ENCODE measurements at regions not wholly inside any gene's neighbourhood (a gene's known extent, or its start where the extent isn't known, plus 50 kb on each side); places are given as distances from the start of the nearest gene placed in this dataset.
"Not testable (repeated sequence)": the region's sequence is repeated elsewhere in the genome, so short reads cannot be mapped to it uniquely, and the experiment has no call there.

GRCh38 chr17:70288540-70289290 lies 119.4 kb downstream of the KCNJ2 start:
- DNase-seq: no peak

GRCh38 chr17:70290770-70291169 lies 121.4 kb downstream of the KCNJ2 start:
- DNase-seq: no peak

DNA sequence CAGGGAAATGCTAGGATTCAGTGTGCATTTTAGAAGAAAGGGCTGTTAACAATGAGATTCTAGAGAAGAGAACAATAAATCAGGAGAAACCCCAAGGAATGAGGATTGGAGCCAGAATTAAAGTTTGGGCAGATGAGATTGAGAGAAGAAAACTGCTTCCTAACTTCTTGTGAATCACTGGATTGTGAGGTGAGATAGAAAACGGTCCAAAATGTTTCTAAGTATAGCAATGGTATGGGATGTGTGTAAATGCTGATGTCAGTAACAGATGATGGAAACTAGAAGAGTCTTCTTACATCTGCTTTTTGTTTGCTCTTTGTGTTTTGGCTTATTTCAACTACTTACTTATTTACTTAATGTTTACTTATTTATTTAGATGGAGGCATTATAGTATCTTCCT lies 123.0 kb downstream of the KCNJ2 start:
- no peak for DNase-seq

DNA sequence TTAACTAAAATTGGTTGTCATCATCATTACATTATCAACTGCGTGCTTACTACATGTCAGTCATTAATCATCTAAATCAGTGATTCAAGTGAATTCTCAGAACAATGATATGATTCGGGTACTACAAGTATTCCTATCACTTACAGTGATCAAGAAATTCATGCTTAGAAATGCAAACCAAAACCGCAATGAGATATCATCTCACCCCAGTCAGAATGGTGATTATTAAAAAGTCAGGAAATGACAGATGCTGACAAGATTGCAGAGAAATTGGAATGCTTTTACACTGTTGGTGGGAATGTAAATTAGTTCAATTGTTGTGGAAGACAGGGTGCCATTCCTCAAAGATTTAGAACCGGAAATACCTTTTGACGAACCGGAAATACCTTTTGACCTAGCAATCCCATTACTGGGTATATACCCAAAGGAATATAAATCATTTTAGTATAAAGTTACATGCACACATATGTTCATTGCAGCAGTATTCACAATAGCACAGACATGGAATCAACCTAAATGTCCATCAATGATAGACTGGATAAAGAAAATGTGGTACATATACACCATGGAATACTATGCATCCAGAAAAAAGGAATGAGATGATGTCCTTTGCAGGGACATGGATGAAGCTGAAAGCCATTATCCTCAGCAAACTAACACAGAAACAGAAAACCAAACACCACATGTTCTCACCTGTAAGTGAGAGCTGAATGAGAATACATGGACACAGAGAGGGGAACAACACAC lies 124.4 kb downstream of the KCNJ2 start:
- not testable (repeated sequence) for DNase-seq

DNA sequence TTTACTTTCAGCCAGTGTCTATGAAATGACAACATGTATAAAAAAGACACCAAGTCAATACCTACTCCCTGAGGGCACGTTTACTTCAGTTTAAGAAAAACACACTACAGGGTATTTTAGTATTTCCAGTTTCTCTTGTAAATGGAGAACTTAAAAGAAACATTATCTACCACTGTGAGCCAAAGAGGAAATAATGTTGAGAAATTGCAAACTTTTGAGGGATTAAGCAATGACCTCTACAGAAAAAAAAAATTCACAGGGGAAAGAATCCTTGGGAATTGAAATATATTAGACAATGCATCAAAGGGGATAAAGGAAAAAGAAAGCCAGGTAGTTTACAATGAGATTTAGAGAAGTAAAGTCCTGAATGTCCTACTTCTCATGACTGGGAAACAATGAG lies 126.0 kb downstream of the KCNJ2 start:
- DNase-seq: no peak

DNA sequence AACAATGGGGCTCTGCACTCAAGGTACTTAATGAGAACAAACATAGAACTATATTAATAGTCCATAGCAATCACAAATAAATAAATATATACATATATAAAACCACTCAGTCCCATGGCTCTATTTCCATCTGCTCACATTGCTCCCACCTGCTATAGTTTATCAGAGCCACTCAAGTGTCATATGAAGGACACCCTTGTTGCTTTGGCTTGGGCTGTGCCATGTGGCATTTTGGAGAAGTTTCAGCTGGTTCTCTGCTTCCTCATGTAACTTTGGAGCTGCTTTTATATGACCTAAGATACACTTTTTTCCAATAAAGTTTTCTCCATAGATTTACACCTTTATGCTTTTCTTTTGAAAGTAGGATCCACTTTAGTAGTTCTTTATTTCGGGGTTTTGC lies 126.4 kb downstream of the KCNJ2 start:
- no peak for DNase-seq

GRCh38 chr17:70296456-70296855 lies 127.1 kb downstream of the KCNJ2 start:
- DNase-seq: no peak

DNA sequence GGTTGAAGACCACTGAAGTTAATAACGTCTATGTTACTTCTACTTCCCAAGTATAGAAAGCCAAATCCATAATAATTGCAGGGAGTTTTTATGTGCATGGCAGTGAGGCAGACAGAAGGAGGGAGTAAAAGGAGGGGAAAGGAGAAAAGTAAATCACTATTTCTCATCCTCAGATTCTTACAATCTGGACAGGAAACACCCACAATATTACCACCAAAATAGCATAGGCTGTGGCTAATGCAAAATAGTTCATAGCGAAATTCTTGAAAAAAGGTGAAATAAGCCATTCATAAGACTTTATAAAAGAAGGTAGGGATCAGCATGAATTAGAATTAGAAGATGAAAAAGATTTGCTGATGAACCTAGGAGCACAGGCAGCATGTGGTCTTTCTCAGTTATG lies 128.1 kb downstream of the KCNJ2 start:
- no peak for DNase-seq

DNA sequence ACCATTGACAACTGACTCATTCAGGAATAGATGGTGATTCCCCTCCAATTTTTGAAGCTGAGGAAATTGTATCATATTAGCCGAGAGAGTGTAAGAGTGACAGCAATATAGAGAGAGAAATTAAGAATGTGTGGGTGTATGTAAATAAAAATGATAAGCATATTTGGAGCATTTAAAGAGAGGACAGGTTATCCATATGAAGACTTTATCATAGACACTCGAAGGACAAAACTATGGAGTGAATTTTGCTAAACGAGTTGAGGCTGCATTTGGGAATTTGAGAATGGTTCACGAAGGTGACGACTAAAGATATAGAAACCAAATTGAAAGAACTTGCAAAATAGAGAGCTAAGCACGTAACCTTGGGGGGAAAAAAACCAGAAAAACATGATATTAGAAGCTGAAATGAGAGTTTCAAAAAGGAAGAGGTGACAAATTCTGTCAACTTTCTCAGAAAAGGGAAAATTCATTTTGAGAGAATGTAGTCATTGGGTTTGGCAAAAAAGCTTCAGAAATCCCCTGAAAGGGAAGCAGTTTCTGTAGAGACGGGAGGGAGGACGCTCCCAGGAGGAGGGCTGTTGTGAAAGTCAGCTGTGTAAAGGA lies 129.7 kb downstream of the KCNJ2 start:
- DNase-seq: no peak

DNA sequence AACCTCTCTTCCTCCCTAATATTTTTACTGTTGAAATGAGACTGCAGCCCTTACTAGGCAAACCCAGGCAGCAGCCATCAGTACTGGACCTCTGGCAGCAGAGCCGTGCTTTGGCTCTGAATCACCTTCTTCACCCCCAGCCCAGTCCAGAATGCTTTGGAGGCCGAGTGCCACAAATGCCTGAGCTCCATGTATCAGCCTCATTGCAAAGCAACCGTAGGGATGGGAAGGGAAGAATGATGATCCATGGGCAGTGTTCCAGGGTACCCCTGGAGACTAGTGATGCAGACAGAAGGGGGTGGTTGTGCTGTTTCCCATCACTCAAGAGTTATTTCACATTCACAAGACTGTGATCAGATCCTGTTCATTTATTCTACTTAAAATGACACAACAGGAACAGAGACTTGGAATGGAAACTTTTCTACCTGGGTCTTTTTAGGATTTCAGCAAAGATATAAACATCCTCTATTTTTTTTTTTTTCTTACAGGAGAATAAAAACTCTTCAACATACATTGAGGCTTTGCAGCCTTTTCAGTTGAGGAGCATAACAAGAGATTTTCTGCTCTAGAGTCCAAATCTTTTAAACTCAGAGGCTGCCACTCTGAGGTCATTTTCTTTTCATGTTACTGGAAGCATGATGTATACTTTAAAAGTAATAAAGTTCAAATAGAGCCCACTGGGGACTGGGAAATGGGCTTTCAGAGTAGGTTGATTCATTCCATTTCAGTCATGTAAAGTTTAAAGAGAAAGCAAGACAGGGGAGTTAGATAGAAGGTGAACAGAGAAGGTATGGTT lies 138.3 kb downstream of the KCNJ2 start:
- DNase-seq: no peak

- DNase-seq: no peak
These were observed 139.3 kb downstream of the KCNJ2 start for GRCh38 chr17:70308618-70309017.

- DNase-seq: no peak
These were observed 140.9 kb downstream of the KCNJ2 start for GRCh38 chr17:70310221-70310672.

- no peak for DNase-seq
These were observed 143.9 kb downstream of the KCNJ2 start for GRCh38 chr17:70313086-70313852.

- no peak for DNase-seq
These were observed 144.8 kb downstream of the KCNJ2 start for GRCh38 chr17:70314096-70314495.

GRCh38 chr17:70314506-70314905 lies 145.2 kb downstream of the KCNJ2 start:
- no peak for DNase-seq

GRCh38 chr17:70317421-70317820 lies 148.1 kb downstream of the KCNJ2 start:
- DNase-seq: no peak

DNA sequence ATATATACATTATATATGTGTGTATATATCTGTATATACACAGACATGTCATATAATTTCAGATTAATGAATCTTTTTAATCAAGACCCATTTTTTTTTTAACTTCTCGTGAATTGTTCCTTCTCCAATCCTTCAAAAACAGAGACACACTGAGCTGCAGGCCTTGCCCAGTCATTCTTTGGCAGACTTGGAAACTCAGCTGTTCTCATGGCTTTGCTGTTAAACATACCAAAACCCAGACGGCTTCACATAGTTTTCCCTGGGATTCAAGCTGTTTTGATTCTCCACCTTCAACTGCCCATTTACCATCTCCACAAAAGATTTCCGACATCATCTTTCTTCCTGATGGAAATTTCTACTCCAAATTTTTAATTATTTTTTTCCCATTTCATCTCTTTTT lies 148.7 kb downstream of the KCNJ2 start:
- no peak for DNase-seq

DNA sequence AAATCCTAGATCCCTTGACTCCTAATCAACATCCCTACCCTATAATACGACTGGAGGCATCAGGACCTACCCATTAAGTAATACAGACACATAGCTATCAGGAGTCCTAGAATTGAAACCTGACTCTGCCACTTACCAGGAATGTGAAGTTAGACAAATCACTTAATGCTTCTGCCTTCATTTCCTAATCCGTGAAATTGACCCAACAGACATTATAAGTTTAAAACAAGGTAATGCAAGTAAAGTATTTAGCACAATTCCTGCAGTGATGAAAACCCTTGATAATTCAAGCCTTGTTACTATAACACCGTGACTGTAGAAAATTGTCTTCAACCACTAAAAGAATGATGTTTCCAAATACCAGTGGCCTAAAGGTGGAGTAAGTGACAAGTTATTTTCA lies 150.2 kb downstream of the KCNJ2 start:
- DNase-seq: no peak

- DNase-seq: no peak
These were observed 151.5 kb downstream of the KCNJ2 start for GRCh38 chr17:70320673-70321345.

DNA sequence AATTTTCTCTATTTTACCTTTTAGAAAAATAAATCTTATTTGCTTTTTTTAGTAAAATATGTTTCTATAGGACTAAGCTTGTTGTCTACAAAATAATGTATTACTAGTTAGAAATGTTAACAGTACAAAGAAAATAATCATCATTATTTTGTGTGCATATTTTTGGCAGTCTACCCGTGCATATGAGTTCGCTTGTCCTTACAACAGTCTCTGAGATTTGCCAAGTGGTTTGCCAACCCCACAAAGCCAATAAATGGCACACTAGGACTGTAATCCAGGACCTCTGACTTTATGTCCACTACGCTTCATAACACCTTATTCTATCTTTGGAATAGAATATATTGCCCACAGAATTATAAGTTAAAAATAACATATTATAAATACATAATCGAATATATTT lies 152.0 kb downstream of the KCNJ2 start:
- no peak for DNase-seq

DNA sequence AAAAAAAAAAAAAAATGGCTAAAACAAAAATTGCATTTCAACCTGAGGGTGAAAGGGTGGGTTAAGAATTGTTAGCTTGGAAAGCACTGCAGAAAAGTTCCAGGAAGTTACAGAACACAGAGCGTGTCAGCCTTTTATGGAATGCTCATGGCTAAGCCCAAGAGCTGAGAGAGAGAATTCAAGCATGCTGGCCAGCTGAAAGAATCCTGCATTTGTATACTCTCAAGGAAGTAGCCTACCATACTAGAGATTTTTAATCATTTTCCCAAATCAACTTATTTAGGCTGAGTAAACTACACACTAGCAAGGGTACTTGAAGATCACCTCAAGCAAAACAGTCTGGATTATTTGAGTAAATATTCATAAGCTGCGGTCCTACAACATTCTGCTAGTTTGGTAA lies 153.9 kb downstream of the KCNJ2 start:
- DNase-seq: no peak

GRCh38 chr17:70324031-70324430 lies 154.7 kb downstream of the KCNJ2 start:
- DNase-seq: no peak
